ENCODE measurements at regions not wholly inside any gene's neighbourhood (a gene's known extent, or its start where the extent isn't known, plus 50 kb on each side); places are given as distances from the start of the nearest gene placed in this dataset.

DNA sequence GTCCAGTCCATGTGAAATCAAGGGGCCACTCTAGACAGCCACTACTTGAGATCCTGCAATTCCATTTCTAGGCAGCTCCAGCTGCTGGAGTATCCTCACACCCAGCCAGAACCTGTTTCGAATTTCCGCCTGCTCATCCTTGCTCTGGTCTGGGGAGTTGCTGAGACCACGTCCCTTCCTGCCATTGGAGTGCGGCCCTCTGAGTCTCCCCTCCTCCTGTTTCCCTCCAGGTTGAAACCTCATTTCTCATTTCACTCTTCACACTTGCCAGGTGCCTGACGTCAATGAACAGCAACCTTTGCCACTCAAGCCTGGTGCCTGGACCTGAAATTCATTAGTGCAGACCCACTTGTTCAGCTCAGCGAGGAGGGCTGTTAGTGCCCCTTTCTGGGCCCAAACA is 307.5 kb upstream of the SHH start:
- no peak for DNase-seq (ENCODE audit: low read depth, low spot score)
- Histone ChIP-seq H3K9ac (replicated peaks; ENCODE audit: extremely low read depth, insufficient read depth, low read length) (no peak overlapping the region), H3K79me2 (ENCODE audit: control insufficient read depth, insufficient read depth, low read length) (no peaks in the 10 kb centered on the region), H3K27ac (ENCODE audit: insufficient read depth, low read depth, low read length) (no peak overlapping the region), H3K36me3 (ENCODE audit: control insufficient read depth in 2 of 2, extremely low read depth in 1 of 2, insufficient read depth in 2 of 2, low read length in 2 of 2) (no peaks in the 10 kb centered on the region), H3K4me2 (ENCODE audit: insufficient read depth, low read length) (no peak overlapping the region), H3K9me1 (replicated peaks; ENCODE audit: control insufficient read depth, extremely low read depth, insufficient read depth, low read length) (no peaks in the 10 kb centered on the region), H3K27me3 (ENCODE audit: control insufficient read depth in 2 of 2, insufficient read depth in 2 of 2, low read length in 2 of 2) (no peaks in the 10 kb centered on the region), H3K9me3 (replicated peaks; ENCODE audit: control insufficient read depth, insufficient read depth, low read length) (peaks cover 4% of the 10 kb centered on the region), H4K20me1 (replicated peaks; ENCODE audit: control insufficient read depth, extremely low read depth, insufficient read depth, low read length) (no peaks in the 10 kb centered on the region), H3K4me1 (ENCODE audit: control insufficient read depth, extremely low read depth, insufficient read depth, low read length) (no peaks in the 10 kb centered on the region), H2AFZ (ENCODE audit: low read depth, low read length) (no peak overlapping the region), H3K4me3 (replicated peaks in 1 of 3; ENCODE audit: insufficient read depth in 1 of 3, low read depth in 1 of 3, low read length in 3 of 3) (no peak overlapping the region)
- no TSS peak for BruUV-seq (replicated peaks)
- TF ChIP-seq, protein P1, sequence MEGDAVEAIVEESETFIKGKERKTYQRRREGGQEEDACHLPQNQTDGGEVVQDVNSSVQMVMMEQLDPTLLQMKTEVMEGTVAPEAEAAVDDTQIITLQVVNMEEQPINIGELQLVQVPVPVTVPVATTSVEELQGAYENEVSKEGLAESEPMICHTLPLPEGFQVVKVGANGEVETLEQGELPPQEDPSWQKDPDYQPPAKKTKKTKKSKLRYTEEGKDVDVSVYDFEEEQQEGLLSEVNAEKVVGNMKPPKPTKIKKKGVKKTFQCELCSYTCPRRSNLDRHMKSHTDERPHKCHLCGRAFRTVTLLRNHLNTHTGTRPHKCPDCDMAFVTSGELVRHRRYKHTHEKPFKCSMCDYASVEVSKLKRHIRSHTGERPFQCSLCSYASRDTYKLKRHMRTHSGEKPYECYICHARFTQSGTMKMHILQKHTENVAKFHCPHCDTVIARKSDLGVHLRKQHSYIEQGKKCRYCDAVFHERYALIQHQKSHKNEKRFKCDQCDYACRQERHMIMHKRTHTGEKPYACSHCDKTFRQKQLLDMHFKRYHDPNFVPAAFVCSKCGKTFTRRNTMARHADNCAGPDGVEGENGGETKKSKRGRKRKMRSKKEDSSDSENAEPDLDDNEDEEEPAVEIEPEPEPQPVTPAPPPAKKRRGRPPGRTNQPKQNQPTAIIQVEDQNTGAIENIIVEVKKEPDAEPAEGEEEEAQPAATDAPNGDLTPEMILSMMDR (IDR thresholded peaks at IDR 0.05; ENCODE audit: extremely low read depth in 1 of 2, insufficient read depth in 1 of 2, low read depth in 1 of 2, low read length in 2 of 2) = no peak
- TF ChIP-seq, protein P2, sequence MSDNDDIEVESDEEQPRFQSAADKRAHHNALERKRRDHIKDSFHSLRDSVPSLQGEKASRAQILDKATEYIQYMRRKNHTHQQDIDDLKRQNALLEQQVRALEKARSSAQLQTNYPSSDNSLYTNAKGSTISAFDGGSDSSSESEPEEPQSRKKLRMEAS (IDR thresholded peaks at IDR 0.05; ENCODE audit: insufficient read depth, insufficient read length) = no peak
- TF ChIP-seq GATA2 (IDR thresholded peaks at IDR 0.05; ENCODE audit: insufficient read depth, insufficient read length, low read depth, low read length) (no peak), EZH2 (IDR thresholded peaks at IDR 0.05; ENCODE audit: borderline replicate concordance, low read depth, low read length, severe bottlenecking) (no peak), JUN (IDR thresholded peaks at IDR 0.05; ENCODE audit: borderline replicate concordance, insufficient read depth, insufficient read length, low read depth) (no peak), POLR2A (IDR thresholded peaks at IDR 0.05; ENCODE audit: low read depth, low read length) (no peak), POLR2AphosphoS5 (IDR thresholded peaks at IDR 0.05; ENCODE audit: insufficient read depth, low read depth, low read length) (no peak), MYC (IDR thresholded peaks at IDR 0.05; ENCODE audit: low read depth, low read length) (no peak), FOS (IDR thresholded peaks at IDR 0.05; ENCODE audit: borderline replicate concordance, insufficient read depth, low read length) (no peak)
- ChIA-PET POLR2A (no interaction called here), CTCF (no interaction called here)
- FAIRE-seq = no peak
- dilution Hi-C loops (cut with MboI; ENCODE audit: extremely low pct_ligation_motif_present, low sequenced_read_pairs) (no loop called here), intact Hi-C loops (cut with micrococcal nuclease) (no loop called here)
